Astrocyte (in vitro differentiated cells and primary cell): ENCODE measurements at regions not wholly inside any gene's neighbourhood (a gene's known extent, or its start where the extent isn't known, plus 50 kb on each side); places are given as distances from the start of the nearest gene placed in this dataset.

Source experiments
- DNase-seq: peaks from one replicate; pipeline ENCODE4 v3.0.0-alpha.2; 2010; ENCODE audit warnings: low read depth
- FAIRE-seq: peaks from 2 replicates; lab custom pipeline; 2011; peaks lifted over from hg19 to GRCh38; lab: Jason Lieb, UNC
- H2AFZ ChIP-seq: 2 replicates; pipeline ENCODE4 v1.6.0; 2012; ENCODE audit warnings: low read depth, low read length, inconsistent platforms
- H3K27ac ChIP-seq: 2 replicates; pipeline ENCODE4 v1.5.1; 2011; ENCODE audit warnings: low read depth, low read length, inconsistent platforms
- H3K27me3 ChIP-seq: 2 replicates; pipeline ENCODE4 v1.6.0; 2011; ENCODE audit warnings: low read length, inconsistent platforms; ENCODE audit not compliant: insufficient read depth
- H3K36me3 ChIP-seq: 2 replicates; pipeline ENCODE4 v1.5.1; 2011; ENCODE audit warnings: low read length, inconsistent platforms; ENCODE audit not compliant: insufficient read depth
- H3K4me1 ChIP-seq: 2 replicates; pipeline ENCODE4 v1.5.1; 2011; ENCODE audit warnings: low read length, inconsistent platforms; ENCODE audit not compliant: insufficient read depth
- H3K4me2 ChIP-seq: 2 replicates; pipeline ENCODE4 v1.6.0; 2012; ENCODE audit warnings: low read length, inconsistent platforms
- H3K4me3 ChIP-seq: 2 replicates; pipeline ENCODE4 v1.5.1; 2011; ENCODE audit warnings: low read depth, mild to moderate bottlenecking, low read length, inconsistent platforms; ENCODE audit not compliant: insufficient read depth
- H3K79me2 ChIP-seq: 2 replicates; pipeline ENCODE4 v1.6.0; 2012; ENCODE audit warnings: mild to moderate bottlenecking, low read length, inconsistent platforms; ENCODE audit not compliant: insufficient read depth
- H3K9ac ChIP-seq: 2 replicates; pipeline ENCODE4 v1.6.0; 2012; ENCODE audit warnings: mild to moderate bottlenecking, low read length, inconsistent platforms
- H3K9me3 ChIP-seq: 2 replicates; pipeline ENCODE4 v1.5.1; 2012; ENCODE audit warnings: low read depth, mild to moderate bottlenecking, low read length, inconsistent platforms; ENCODE audit not compliant: insufficient read depth
- H4K20me1 ChIP-seq: 2 replicates; pipeline ENCODE4 v1.6.0; 2012; ENCODE audit warnings: low read length, inconsistent platforms; ENCODE audit not compliant: insufficient read depth
- H3K27ac Mint-ChIP-seq: one replicate; pipeline ENCODE4 v1.8.0; 2021; ENCODE audit warnings: mild to moderate bottlenecking, mixed read lengths; ENCODE audit not compliant: unreplicated experiment
- H3K27me3 Mint-ChIP-seq: one replicate; pipeline ENCODE4 v1.8.0; 2021; ENCODE audit warnings: low read depth, mixed read lengths; ENCODE audit not compliant: unreplicated experiment
- H3K36me3 Mint-ChIP-seq: one replicate; pipeline ENCODE4 v1.8.0; 2021; ENCODE audit warnings: low read depth, mixed read lengths; ENCODE audit not compliant: unreplicated experiment
- H3K4me1 Mint-ChIP-seq: one replicate; pipeline ENCODE4 v1.8.0; 2021; ENCODE audit warnings: low read depth, mixed read lengths; ENCODE audit not compliant: unreplicated experiment
- H3K4me3 Mint-ChIP-seq: one replicate; pipeline ENCODE4 v1.8.0; 2021; ENCODE audit warnings: mild to moderate bottlenecking, moderate library complexity, mixed read lengths; ENCODE audit not compliant: unreplicated experiment
- H3K9me3 Mint-ChIP-seq: one replicate; pipeline ENCODE4 v1.8.0; 2021; ENCODE audit warnings: mild to moderate bottlenecking, mixed read lengths; ENCODE audit not compliant: unreplicated experiment
- EZH2 ChIP-seq: IDR thresholded peaks from 2 replicates; pipeline ENCODE4 v1.6.1; 2012; ENCODE audit warnings: mild to moderate bottlenecking, low read length, inconsistent platforms; ENCODE audit not compliant: insufficient read depth
- TF ChIP-seq, protein P1 (sequence below): IDR thresholded peaks from 2 replicates; pipeline ENCODE4 v1.5.1; 2011; ENCODE audit warnings: low read depth, mild to moderate bottlenecking, inconsistent platforms, low read length, moderate library complexity; ENCODE audit not compliant: insufficient read depth

DNA sequence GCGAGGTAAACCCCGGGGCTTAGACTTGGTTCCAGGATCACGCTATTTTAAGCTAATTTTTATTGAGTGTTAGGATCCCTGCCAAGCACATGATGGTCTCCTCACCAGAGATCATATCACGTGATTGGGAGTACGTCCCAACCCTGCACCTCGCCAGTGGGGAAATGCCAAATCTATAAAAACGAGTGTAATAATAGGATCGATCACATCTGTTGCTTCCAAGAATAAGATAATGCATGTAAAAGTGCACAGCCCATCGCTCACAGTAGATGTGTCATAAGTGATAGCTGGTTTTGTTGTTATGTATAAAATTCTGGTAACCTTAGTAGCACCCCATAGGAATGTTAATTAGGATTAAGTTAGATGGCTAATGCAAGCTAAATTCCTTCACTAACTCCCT lies 581.0 kb upstream of the TMEM132C start:
- FAIRE-seq, result no peak
- no peak overlapping the region for H2AFZ ChIP-seq
- no peak overlapping the region for H3K4me3 ChIP-seq
- H3K4me1 ChIP-seq, result no peaks in the 10 kb centered on the region
- H3K79me2 ChIP-seq, result no peaks in the 10 kb centered on the region
- Mint-ChIP-seq H3K4me3 (no peak overlapping the region), H3K27ac (no peak overlapping the region), H3K9me3 (peaks cover 6% of the 10 kb centered on the region), H3K4me1 (no peaks in the 10 kb centered on the region), H3K36me3 (no peaks in the 10 kb centered on the region), H3K27me3 (no peaks in the 10 kb centered on the region)
- no peak for TF ChIP-seq EZH2
- TF ChIP-seq, protein P1, sequence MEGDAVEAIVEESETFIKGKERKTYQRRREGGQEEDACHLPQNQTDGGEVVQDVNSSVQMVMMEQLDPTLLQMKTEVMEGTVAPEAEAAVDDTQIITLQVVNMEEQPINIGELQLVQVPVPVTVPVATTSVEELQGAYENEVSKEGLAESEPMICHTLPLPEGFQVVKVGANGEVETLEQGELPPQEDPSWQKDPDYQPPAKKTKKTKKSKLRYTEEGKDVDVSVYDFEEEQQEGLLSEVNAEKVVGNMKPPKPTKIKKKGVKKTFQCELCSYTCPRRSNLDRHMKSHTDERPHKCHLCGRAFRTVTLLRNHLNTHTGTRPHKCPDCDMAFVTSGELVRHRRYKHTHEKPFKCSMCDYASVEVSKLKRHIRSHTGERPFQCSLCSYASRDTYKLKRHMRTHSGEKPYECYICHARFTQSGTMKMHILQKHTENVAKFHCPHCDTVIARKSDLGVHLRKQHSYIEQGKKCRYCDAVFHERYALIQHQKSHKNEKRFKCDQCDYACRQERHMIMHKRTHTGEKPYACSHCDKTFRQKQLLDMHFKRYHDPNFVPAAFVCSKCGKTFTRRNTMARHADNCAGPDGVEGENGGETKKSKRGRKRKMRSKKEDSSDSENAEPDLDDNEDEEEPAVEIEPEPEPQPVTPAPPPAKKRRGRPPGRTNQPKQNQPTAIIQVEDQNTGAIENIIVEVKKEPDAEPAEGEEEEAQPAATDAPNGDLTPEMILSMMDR, result no peak
- H4K20me1 ChIP-seq, result no peaks in the 10 kb centered on the region
- no peak overlapping the region for H3K27ac ChIP-seq
- no peaks in the 10 kb centered on the region for H3K27me3 ChIP-seq
- no peak for DNase-seq
- H3K9ac ChIP-seq, result no peak overlapping the region
- no peak overlapping the region for H3K4me2 ChIP-seq
- no peaks in the 10 kb centered on the region for H3K36me3 ChIP-seq
- H3K9me3 ChIP-seq, result no peaks in the 10 kb centered on the region

DNA sequence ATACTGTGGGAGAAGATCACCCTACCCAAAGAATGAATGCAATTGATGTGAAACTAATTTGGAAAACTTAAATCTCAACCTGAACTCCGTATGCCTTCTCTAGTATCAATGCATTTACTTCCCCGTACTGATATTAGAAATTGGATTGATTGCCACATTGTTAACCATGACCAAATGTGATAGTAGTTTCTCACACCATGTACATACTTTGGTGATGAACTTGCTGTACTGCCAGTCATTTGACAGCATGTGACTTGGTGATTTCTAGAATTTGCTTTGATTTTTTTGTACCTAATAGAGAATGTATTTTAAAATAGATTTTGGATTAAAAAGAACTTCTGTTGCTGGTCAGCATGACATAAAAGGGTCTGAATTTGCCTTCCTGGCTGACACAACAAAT lies 579.8 kb upstream of the TMEM132C start:
- Mint-ChIP-seq H3K27me3 (no peaks in the 10 kb centered on the region), H3K27ac (no peak overlapping the region), H3K9me3 (no peaks in the 10 kb centered on the region), H3K4me3 (no peak overlapping the region), H3K4me1 (no peaks in the 10 kb centered on the region), H3K36me3 (no peaks in the 10 kb centered on the region)
- H3K4me1 ChIP-seq, result no peaks in the 10 kb centered on the region
- H4K20me1 ChIP-seq, result no peaks in the 10 kb centered on the region
- no peak overlapping the region for H3K4me2 ChIP-seq
- no peaks in the 10 kb centered on the region for H3K27me3 ChIP-seq
- no peaks in the 10 kb centered on the region for H3K36me3 ChIP-seq
- no peak overlapping the region for H3K4me3 ChIP-seq
- no peak overlapping the region for H3K27ac ChIP-seq
- DNase-seq (no peak), FAIRE-seq (peak; percentile 83)
- H3K79me2 ChIP-seq, result no peaks in the 10 kb centered on the region
- no peaks in the 10 kb centered on the region for H3K9me3 ChIP-seq
- no peak overlapping the region for H2AFZ ChIP-seq
- no peak overlapping the region for H3K9ac ChIP-seq
- no peak for TF ChIP-seq EZH2
- TF ChIP-seq, protein P1, result no peak

DNA sequence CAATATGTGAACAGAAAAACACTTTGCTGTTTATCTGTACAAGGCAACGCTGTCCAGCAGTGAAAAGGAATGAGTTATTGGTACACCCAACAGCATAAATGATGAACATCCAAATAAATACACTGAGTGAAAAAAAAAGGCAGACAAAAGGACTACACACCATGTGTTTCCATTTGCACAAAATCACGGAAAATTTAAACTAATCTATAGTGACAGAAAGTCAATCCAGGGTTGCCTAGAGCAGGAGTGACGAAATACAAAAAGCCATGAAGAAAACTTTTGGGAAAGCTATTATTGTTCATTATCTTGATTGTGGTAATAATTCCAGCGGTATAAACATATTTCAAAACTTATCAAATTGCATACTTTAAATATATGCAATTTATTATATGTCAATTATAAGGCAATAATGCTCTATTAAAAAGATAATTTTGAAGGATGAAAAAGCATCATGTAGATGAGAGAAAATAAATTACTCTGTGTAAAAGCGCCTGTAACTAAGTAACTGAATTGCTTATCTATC lies 578.0 kb upstream of the TMEM132C start:
- Histone ChIP-seq H3K9ac (no peak overlapping the region), H3K27ac (no peak overlapping the region), H4K20me1 (no peaks in the 10 kb centered on the region), H3K4me3 (no peak overlapping the region), H3K9me3 (no peaks in the 10 kb centered on the region), H3K36me3 (no peaks in the 10 kb centered on the region), H3K4me1 (no peaks in the 10 kb centered on the region), H3K4me2 (no peak overlapping the region), H3K79me2 (no peaks in the 10 kb centered on the region), H2AFZ (no peak overlapping the region), H3K27me3 (no peaks in the 10 kb centered on the region)
- Mint-ChIP-seq H3K27me3 (no peaks in the 10 kb centered on the region), H3K36me3 (no peaks in the 10 kb centered on the region), H3K4me3 (no peak overlapping the region), H3K9me3 (no peaks in the 10 kb centered on the region), H3K4me1 (no peaks in the 10 kb centered on the region), H3K27ac (no peak overlapping the region)
- TF ChIP-seq, protein P1, result no peak
- TF ChIP-seq EZH2, result no peak
- no peak for DNase-seq
- FAIRE-seq, result no peak
